Lung microvascular endothelial cell (primary cell): ENCODE measurements at regions not wholly inside any gene's neighbourhood (a gene's known extent, or its start where the extent isn't known, plus 50 kb on each side); places are given as distances from the start of the nearest gene placed in this dataset.
"Not testable (repeated sequence)": the region's sequence is repeated elsewhere in the genome, so short reads cannot be mapped to it uniquely, and the experiment has no call there.

ENCODE experiments used
- DNase-seq, 2 donors: peaks; one replicate each; pipeline versions ENCODE4 v3.0.0 to v3.0.0-alpha.2; 2010; ENCODE audit warnings: low read depth in 2 of 2

DNA sequence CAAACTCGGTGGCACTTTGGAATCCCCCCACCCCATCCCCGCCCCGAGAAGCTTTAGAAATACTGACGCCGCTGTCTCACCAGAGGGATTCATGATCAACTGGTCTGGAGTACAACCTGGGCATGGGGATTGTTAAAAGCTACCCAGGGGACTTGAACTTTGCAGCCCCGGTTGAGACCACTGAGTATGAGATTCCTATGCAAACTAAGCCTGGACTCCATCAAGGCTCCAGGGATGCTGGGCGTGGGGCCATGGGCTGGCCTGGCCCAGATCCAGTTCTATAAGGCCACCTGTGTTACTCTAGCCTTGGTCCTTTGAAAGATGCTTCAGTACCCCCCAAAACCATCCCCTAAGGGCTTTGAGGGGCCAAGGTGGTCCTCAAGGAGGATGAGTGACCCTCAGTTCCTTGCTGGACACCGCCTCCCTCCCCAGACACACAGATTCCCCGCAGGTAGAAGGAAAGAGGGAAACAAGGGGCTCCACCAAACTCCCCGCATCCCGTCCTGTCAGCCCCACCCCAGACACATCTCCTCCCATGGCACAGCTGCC, 68.5 kb downstream of the MRPL36 start:
- DNase-seq, result no peak

DNA sequence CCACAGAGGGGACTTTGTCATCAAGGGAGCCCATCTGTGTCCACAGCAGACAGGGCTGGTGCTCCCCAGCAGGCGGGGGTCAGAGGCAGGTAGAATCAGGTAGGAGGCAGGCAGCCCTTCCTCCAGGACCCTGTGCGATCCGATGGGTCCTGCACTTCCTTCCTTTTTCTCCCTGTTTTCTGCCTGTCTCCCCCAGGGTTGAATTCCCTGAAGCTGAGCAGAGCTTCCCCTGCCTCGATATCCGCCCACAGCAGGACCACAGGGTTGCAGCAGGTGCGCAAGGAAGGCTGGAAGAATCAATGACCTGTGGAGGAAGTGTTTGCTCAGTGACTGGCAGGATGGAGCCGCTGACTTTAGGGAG, 69.2 kb downstream of the MRPL36 start:
- DNase-seq, result no peak

DNA sequence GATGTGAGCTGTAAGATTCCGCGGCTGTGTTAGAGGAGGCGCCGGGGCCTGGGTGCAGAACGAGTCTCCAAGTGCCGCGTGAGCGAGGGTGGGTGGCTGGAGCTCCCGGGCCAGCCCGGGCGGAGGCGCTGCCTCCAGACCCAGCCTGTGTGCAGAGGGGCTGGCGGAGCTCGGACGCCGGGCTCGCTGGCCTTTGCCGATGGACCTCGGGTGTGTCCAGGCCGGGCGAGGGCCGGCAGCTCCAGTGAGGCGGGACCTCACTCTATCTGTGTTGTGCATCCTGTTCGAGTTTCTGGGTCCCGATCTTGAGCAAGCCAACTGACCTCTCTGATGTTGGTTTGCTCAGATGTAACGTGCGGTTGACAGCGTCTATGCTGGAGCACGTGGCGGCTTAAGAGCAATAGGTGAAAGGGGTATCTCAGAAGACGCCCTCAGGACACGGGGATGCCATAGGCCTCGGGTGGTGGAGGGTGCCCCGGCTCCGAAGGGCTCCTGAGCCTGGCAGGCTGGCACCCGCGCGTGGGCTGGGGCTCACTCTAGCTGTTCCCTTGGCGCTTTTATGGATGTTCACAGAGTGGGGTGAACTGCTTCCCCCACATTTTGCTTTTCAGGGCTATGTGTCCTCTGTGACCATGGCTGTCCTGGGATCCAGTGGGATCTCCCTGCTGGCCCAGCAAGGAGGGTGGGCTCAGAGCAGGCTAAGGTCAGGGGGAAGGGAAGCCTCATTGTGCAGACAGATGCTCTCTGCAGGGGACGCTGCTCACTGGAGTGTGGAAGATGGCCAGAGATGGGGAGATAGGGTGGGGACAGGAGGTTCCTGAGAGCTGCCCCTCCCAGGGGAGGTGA, 69.8 kb downstream of the MRPL36 start:
- DNase-seq, result no peak

DNA sequence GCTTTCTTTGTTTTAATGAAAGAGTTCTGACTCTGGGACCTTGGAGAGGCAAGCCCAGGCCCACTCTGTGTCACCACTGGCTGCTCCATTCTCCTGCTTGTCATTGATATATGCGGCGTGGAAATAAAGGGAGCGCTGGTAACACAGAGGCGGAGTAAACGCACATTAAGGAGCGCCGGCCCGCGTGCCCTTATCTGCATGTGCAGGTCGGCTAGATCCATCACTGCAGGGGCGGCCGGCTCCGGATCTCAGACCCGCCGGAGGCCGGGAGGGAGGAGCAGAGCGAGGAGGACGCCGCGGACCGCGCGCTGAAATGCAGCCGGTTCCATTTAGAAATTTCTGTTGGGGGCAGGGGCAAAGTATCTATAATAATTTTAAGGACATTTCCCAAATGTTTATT, 70.8 kb downstream of the MRPL36 start:
- no peak for DNase-seq

DNA sequence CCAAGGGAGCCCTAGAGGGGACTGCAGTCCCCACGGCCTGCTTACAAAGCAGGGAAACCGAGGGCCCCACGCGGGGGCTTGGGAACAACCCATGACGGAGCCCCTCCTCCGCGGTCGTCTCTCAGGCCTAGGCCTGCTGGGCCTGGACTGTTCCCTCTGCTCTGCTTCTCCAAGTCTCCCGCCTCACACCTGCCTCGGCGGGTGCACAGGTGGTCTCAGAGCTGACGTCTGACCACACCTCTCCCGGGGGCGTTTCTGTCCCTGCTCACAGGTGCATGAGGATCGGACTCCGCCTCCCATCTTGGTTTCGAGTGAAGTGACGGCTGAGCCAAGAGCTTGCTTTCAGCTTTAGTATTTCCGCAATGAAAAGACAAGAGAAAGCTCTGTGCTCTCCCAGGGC, 72.1 kb downstream of the MRPL36 start:
- DNase-seq, result no peak

DNA sequence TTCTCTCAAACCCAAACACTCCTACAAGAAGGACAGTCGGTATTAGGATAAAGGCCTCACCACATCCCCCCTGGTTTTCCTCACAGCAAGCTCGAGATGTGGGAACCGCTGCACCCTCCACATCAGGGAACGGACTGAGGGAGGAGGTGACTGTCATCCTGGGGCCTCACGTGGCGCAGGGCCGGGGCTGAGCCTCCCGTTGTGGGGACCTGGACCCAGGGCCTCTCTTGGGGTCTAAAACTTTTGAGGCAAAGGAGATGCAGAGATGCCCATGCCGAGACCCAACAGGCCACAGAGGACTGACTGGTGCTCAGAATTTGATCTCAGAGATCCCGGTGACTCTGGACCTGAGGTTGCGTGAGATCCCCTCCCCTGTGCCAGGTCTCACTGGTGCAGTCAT, 72.7 kb downstream of the MRPL36 start:
- no peak for DNase-seq

DNA sequence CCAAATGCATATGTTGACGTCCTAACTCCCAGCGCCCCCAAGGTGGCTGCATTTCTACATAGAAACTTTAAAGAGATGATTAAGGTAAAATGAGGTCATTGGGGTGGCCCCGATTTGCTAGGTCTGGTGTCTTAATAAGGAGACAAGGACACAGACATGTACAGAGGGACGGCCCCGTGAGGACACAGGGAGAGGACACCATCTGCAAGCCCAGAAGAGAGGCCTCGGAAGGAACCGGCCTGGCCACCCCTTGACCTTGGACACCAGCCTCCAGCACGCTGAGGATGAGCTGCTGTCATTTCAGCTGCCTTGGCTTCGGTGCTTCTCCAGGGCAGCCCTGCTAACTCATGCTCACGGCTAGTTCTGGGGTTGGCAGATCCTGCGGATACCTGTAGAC, 73.2 kb downstream of the MRPL36 start:
- DNase-seq, result no peak

DNA sequence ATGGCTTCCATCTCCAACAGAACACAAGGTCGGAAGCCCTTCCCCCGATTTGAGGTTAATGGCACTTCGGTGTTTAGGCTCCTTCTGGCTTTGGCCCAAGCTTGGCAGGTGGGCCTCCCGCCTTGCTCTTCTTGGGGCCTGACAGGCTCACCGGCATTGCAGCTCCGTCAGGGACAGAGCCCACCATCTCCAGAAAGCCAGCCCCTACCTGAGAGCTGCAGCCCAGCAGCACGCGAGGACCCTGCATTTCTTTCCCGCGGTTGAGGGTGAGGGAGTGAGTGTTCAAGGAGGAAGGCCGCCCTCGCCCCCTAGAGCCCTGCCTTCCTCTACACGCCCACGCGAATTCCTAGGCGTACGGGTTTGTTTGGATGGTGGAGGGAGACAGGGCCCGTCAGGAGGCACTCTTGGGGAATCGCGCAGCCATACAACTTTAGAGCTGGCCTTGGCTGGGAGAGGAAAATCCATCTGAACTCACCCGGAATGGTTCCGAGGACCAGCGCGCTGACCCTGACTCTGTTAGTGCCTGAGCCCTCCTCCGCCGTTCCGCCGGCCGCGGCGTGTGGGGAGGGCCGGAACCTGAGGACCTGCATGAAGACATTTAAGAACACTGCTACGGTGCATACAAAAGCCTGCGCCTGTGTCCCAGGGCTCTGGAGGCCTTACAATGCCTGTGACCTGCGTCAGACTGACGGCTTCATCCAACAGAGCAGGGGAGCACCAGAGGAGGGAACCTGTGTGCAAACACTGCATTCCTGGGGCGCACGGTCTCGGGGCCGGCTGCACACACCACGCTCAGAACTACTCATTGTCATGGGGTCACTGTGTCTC, 73.8 kb downstream of the MRPL36 start:
- no peak for DNase-seq

DNA sequence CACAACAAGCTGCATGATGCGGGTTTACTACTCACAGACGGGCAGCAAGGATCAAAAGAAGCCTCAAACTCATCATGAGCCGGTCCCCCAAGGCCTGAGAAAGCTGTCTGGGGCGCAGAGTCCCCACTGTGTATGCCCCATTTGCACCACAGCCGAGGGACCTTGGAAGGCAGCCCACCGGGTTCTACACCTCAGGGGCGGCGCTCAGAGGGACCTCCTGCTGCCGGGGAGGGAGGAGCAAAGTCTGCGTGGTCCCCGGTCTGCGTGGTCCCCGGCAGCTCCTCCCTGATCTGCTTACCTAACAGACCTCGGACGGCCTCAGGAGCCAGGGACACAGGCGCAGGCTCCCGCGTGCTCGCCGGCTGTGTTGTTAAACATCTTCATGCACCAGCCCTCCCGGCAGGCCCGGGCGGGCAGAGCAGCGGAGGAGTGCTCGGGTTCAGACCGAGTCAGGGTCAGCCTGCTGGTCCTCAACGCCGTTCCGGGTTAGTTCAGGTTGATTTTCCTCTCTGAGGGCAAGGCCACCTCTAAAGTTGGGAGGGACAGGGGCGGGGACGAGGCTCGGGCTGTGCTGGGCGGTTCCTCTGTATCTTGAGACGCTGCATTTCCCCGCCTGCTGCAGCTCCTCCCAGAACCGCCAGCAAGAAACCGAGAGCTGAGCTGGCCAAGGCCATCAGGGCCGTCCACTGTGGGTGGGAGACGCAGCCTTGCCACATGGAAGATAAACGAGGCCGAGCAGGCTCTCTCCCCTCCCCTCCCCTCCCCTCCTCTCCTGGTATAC, 74.6 kb downstream of the MRPL36 start:
- no peak for DNase-seq

DNA sequence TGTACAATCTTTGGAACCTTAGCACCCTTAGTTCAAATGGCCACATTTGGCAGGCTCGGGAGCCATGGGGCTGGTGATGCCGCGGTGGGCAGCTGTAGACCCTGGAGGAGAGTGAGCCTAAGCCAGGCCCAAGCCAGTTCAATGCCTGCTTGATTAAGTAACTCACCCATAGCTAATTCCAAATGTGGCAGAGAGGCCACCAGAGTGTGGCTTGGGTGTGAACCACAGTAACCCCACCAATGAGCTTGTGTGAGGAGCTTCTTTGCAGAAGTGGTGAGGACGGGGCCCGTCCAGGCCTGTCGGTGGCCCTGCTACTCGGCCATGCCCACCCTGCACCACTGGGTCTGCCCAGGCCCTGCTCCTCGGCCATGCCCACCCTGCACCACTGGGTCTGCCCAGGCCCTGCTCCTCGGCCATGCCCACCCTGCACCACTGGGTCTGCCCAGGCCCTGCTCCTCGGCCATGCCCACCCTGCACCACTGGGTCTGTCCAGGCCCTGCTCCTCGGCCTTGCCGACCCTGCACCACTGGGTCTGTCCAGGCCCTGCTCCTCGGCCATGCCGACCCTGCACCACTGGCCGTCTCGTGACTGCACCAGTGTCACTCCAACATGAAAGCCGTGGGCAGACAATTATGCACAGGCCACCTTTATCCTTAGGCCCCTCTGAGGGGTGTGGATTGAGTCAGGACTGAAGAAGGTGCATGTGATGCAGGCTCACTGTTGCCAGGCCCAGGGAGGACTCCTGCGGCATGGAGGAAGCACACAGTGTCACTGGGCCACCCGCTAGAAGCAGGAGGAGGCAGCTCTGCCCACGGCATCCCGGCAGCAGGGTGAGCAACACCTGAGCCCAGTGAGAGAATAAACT, 75.4 kb downstream of the MRPL36 start:
- DNase-seq, result no peak

DNA sequence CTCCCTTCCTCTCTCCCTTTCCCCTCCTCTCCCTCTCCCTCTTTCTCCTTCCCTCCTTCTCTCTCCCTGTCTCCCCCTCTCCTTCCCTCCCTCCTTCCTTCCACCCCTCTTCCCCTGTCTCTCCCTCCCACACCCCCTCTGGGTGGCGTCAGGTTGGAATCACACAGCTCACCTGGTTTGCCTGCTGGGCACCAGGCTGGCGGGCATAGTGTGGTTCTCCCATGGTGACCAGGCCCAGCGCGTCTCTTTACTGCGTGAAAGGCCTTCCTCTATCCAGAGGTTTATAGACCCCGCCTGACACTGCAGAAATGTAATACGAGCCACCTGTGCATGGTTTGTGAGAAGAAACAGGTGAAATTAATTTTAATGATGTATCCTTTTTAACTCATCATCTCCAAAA, 76.2 kb downstream of the MRPL36 start:
- no peak for DNase-seq

DNA sequence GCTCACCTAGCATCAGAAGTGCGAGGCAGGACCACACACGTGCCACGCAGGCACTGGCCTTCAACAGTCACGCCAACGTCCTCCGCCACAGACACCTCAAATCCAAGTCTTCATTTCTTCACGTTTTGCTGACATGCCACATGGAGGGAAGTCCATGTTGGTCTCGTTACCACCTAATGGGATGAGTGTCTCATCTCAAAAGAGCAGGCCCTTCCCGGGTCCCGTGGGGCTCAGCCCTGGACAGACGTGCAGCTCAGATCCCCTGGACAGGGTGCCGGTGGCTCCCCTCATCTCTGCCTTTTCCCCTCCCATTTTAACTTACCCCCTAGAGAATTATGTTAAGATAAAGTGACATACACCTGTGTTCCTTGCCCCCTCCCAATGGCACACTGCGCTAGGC, 76.8 kb downstream of the MRPL36 start:
- DNase-seq, result no peak

DNA sequence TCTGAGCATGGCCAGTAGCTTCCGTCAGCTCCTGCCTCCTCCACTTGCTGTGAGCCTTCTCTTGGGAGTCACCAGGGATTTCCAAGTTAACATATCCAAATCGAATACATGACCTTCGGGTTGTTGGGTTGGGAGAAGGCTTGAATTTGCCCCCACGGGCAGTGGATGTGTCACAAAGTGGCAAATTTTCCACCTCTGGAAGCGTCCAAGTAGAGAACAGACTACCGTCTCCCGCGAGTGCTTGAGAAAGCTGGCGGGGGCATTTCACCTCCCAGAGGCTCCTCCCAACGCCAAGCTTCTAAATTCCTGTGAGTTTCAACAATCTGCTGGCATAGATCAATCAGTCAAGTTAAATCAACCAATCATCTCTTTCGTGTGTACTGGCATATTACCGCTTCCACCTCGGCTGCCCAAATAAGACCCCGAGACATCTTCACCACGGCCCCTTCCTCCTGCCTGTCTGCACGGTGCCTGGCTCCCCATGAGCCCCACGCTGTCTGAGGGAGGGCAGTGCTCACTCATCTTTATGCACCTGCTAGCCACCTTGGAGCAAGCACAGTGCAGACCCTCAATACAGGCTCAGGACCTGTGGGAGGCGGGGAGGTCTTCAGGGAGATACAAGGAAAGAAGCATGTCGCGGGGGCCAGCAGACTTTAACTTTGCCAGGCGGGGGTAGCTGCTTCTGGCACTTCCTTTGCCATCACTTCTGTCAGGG, 79.1 kb downstream of the MRPL36 start:
- DNase-seq, result no peak

DNA sequence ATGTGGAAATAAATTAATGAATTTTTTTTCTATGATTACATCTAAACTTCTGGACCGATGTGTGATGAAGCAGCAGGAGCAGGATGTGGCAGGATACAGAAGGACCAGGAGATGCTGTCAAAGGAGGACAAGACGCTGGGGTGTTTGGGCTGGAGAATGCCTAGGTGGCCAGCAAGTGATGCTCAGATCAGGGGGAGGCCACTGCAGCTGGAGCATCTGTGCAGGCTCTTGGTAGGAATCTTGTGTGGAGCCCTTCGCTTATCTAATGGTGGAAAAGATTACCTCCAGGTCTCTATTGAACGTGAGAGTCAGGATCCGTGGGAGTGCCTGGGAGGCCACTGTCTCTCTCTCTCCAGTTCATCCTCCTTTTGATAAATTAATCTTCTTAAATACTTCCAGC, 79.8 kb downstream of the MRPL36 start:
- no peak for DNase-seq

DNA sequence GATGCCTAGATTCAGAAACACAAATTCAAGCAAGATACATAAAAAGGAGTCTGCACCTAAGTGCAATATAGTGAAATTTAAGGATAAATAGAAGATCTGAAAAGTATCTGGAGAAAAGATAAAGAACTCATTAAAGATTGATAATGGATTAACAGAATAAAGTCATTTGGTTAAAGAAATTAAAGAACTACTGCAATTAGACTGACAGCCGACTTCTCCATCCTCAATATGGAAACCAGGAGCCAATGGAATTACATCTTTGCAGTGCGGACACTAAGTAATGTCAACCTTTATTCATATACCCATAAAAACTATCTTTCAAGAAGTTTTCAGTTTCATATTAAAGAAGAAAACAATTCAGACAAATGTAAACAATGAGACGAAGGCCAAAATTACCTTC, 81.0 kb downstream of the MRPL36 start:
- DNase-seq, result peak; percentile 18 to 19

DNA sequence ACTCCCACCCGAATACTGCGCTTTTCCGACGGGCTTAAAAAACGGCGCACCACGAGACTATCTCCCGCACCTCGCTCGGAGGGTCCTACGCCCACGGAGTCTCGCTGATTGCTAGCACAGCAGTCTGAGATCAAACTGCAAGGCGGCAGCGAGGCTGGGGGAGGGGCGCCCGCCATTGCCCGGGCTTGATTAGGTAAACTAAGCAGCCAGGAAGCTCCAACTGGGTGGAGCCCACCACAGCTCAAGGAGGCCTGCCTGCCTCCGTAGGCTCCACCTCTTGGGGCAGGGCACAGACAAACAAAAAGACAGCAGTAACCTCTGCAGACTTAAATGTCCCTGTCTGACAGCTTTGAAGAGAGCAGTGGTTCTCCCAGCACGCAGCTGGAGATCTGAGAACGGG, 89.5 kb downstream of the MRPL36 start:
- not testable (repeated sequence) for DNase-seq

DNA sequence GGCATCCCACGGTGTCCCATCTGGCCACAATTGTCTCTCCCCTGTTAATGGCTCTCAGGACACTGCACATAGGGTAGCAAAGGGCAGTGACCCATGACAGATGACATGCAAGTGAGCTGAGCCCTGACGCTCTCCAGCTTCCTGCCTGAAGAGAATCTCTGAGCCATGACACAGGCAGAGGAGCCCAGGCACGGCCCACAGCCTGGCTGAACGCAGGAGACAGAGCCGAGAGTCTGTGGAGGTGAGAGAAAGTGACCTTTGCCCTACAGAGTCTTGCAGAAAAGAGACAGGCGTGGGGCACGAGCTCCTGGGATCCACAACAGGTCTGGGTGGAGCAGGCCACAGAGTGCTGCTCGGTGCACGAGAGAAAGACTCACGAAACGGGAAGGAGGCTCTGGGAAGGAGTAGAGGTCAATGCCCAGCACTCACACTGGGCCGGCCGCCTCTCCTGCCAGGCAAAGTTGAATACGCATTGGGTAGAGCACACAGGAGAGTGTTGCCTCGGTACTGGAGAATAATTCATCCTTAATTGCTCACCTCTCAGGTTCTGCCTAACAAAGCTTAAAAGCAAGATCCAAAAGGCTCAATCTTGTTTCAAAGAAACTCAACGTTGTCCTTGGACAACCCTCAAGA, 90.3 kb downstream of the MRPL36 start:
- no peak for DNase-seq

DNA sequence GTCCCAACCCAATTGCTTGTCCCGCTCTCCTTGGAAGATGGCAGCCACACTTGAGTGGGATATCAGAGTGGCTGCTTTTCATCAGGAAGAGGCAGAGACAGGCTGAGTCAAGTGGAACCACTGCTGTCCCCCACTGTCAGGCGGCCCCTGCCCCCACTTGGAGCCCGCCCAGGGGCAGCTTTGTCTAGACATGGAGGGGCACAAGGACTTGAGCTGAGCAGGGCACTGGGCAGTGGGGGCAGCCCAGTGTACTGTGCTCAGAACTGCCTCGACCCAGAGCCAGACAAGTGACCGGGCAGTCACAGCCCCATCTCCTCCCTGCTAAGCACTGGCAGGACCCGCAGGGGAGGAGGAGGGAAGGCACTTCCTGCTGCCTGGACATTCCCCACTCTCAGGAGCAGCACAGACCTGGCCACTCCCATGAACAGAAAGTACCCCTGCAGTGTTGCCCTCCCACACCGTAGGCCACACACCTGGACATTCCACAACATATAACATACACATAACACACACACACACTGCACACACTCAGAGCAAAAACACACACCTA, 91.0 kb downstream of the MRPL36 start:
- no peak for DNase-seq

DNA sequence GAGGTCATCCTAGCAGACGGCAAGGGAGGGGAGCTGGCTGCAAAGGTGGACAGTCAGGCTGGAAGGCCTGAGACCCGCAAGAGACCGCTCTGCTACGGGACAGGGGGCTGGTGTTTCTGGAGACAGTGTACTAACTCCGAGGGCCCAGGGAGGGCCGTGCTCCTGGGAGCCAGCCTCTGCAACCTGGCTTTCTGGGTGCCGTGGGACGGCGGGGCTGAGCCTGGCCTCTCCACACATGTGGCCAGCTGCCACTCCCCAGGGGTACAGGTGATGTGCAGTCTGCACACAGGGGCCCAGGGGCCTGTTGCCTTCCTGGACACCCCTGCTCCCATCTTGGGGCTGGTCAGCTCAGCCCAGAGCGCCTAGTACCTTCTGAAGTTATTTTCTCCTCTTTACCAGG, 92.2 kb downstream of the MRPL36 start:
- DNase-seq, result no peak

DNA sequence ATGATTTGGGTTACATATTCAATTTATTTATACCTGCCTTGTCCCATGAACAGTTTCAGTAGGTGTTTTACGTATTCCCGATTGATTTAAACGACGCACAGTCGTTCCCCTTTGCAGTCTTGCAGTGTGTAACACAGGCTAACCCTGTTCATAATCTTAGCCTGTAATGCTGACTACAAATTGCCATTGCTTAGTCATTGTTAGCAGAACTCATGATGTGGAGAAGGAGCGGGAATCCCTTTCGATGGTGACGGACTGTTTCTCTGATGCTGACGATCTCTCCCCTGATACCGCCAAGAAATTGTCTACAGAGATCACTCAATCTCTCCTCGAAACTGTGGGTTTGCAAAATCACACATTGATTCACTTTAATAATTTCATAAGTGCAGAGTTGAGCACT, 93.2 kb downstream of the MRPL36 start:
- DNase-seq, result no peak
